Breast epithelium (tissue), 4 donors: ENCODE measurements at regions not wholly inside any gene's neighbourhood (a gene's known extent, or its start where the extent isn't known, plus 50 kb on each side); places are given as distances from the start of the nearest gene placed in this dataset.

Experiments used
- DNase-seq, 2 donors: peaks; one replicate each; pipeline ENCODE4 v3.0.0-alpha.2; 2019; ENCODE audit warnings: low spot score in 2 of 2
- H3K27ac ChIP-seq, 2 donors: fragments of 200-600 bp; sonication (generic) in 1 of 2; one replicate each; pipeline ENCODE4 v1.5.1; 2016 to 2019; ENCODE audit warnings: mild to moderate bottlenecking in 1 of 2
- H3K27me3 ChIP-seq, 2 donors: fragments of 200-600 bp; sonication (generic) in 1 of 2; one replicate each; pipeline versions ENCODE4 v1.5.1 to v1.6.0; 2017 to 2019; ENCODE audit warnings: control low read depth in 1 of 2, mild to moderate bottlenecking in 1 of 2
- H3K36me3 ChIP-seq: fragments of 200-600 bp; one replicate; pipeline ENCODE4 v1.5.1; 2019
- H3K4me1 ChIP-seq, 2 donors: fragments of 200-600 bp; sonication (generic); one replicate each; pipeline ENCODE4 v1.5.1; 2016 to 2019; ENCODE audit warnings: control low read depth in 1 of 2
- H3K4me3 ChIP-seq, 3 donors: fragments of 200-600 bp; sonication (generic); 1 replicate in 2 of 3; 2 replicates in 1 of 3; pipeline ENCODE4 v1.5.1; 2016 to 2019; ENCODE audit warnings: mild to moderate bottlenecking in 3 of 3, moderate library complexity in 2 of 3
- H3K9me3 ChIP-seq, 2 donors: fragments of 200-600 bp; sonication (generic) in 1 of 2; one replicate each; pipeline ENCODE4 v1.5.1; 2016 to 2019; ENCODE audit warnings: control low read depth in 1 of 2
- POLR2A ChIP-seq: fragments of 450-650 bp; IDR thresholded peaks from one replicate; pipeline ENCODE4 v1.6.1; 2016; ENCODE audit warnings: antibody characterized with exemption, mild to moderate bottlenecking, moderate library complexity
- POLR2AphosphoS5 ChIP-seq, 3 donors: sonication (generic); formaldehyde crosslinking; IDR thresholded peaks; one replicate each; pipeline ENCODE4 v1.6.1; 2017; ENCODE audit warnings: antibody characterized with exemption in 3 of 3
- intact Hi-C: fragments of 100-400 bp; cut with DNase I; formaldehyde crosslinking; loops from one replicate; pipeline ENCODE4 v1.15.1; 2023; ENCODE audit warnings: low total_unique reads
- TF ChIP-seq, protein P1 (sequence below), 3 donors: fragments of 450-650 bp; IDR thresholded peaks; one replicate each; pipeline ENCODE4 v1.5.1; 2016 to 2017; ENCODE audit warnings: antibody characterized with exemption in 3 of 3, mild to moderate bottlenecking in 3 of 3, moderate library complexity in 3 of 3

DNA sequence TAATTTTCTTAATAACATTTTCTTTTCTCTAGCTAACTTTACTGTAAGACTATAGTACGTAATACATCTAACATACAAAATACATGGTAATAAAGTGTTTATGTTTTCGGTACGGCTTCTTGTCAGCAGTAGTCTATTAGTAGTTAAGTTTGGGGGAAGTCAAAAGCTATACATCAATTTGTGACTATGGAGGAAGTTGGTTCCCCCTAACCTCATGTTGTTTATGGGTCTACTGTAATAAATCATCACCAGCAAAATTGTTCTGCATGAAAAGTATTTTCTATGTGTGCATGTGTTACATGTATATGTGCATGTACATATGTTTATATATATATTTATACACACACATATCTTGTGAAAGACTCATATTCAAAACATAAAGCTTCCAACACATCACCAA is 303.0 kb downstream of the TRIB2 start:
- DNase-seq, result no peak
- Histone ChIP-seq H3K27me3 (peaks cover 0 to 1% of the 10 kb centered on the region in 2 donors), H3K9me3 (no peaks in the 10 kb centered on the region), H3K27ac (no peak overlapping the region), H3K4me1 (no peaks in the 10 kb centered on the region), H3K36me3 (no peaks in the 10 kb centered on the region), H3K4me3 (no peak overlapping the region)
- no peak for TF ChIP-seq POLR2A
- TF ChIP-seq, protein P1, sequence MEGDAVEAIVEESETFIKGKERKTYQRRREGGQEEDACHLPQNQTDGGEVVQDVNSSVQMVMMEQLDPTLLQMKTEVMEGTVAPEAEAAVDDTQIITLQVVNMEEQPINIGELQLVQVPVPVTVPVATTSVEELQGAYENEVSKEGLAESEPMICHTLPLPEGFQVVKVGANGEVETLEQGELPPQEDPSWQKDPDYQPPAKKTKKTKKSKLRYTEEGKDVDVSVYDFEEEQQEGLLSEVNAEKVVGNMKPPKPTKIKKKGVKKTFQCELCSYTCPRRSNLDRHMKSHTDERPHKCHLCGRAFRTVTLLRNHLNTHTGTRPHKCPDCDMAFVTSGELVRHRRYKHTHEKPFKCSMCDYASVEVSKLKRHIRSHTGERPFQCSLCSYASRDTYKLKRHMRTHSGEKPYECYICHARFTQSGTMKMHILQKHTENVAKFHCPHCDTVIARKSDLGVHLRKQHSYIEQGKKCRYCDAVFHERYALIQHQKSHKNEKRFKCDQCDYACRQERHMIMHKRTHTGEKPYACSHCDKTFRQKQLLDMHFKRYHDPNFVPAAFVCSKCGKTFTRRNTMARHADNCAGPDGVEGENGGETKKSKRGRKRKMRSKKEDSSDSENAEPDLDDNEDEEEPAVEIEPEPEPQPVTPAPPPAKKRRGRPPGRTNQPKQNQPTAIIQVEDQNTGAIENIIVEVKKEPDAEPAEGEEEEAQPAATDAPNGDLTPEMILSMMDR (IDR thresholded peaks at IDR 0.05), result no peak
- no peak for TF ChIP-seq POLR2AphosphoS5 (IDR thresholded peaks at IDR 0.05)
- intact Hi-C loops, result loop anchor here (10.0 kb wide), 1 partner anchor 1965 kb away; no protein-coding TSS in a partner anchor

GRCh38 chr2:13020469-13020868 is 303.7 kb downstream of the TRIB2 start:
- H3K4me3 ChIP-seq, result no peak overlapping the region
- no peak overlapping the region for H3K27ac ChIP-seq
- no peaks in the 10 kb centered on the region for H3K9me3 ChIP-seq
- no peak for DNase-seq
- intact Hi-C loops, result no loop called here
- H3K36me3 ChIP-seq, result no peaks in the 10 kb centered on the region
- H3K27me3 ChIP-seq, result no peaks in the 10 kb centered on the region
- TF ChIP-seq, protein P1 (IDR thresholded peaks at IDR 0.05), result no peak
- TF ChIP-seq POLR2AphosphoS5 (IDR thresholded peaks at IDR 0.05), result no peak
- TF ChIP-seq POLR2A, result no peak
- no peaks in the 10 kb centered on the region for H3K4me1 ChIP-seq

- no peaks in the 10 kb centered on the region for H3K9me3 ChIP-seq
- no peak overlapping the region for H3K27ac ChIP-seq
- H3K4me1 ChIP-seq, result no peaks in the 10 kb centered on the region
- intact Hi-C loops, result no loop called here
- TF ChIP-seq, protein P1 (IDR thresholded peaks at IDR 0.05), result no peak
- TF ChIP-seq POLR2A, result no peak
- no peak for TF ChIP-seq POLR2AphosphoS5 (IDR thresholded peaks at IDR 0.05)
- DNase-seq, result no peak
- H3K4me3 ChIP-seq, result no peak overlapping the region
- no peaks in the 10 kb centered on the region for H3K27me3 ChIP-seq
- H3K36me3 ChIP-seq, result no peaks in the 10 kb centered on the region
Measured at GRCh38 chr2:13021470-13021957, 304.8 kb downstream of the TRIB2 start.

DNA sequence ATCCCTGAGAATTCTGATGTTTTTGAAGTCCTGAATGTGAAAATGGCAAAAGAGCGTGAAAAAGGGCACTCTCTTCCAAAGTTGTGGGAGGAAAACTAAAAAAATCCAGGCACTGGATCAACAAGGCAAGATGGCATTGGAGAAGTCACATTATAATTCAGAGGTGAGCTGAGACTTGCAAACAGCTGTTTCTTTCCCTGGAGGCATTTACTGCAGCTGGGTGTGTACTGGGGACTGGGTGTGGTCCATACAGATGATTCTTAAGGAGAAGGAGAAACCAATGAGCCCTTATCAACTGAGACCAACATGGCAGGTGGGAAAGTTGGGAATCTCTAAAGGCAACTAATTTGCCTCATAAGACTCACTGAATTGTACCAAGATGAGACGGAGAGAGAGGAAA is 313.9 kb downstream of the TRIB2 start:
- intact Hi-C loops, result no loop called here
- no peak overlapping the region for H3K27ac ChIP-seq
- no peak for TF ChIP-seq POLR2AphosphoS5 (IDR thresholded peaks at IDR 0.05)
- TF ChIP-seq, protein P1 (IDR thresholded peaks at IDR 0.05), result no peak
- no peak for TF ChIP-seq POLR2A

GRCh38 chr2:13034861-13035260 is 318.1 kb downstream of the TRIB2 start:
- Histone ChIP-seq H3K27me3 (no peaks in the 10 kb centered on the region), H3K4me1 (no peaks in the 10 kb centered on the region), H3K9me3 (no peaks in the 10 kb centered on the region), H3K36me3 (no peaks in the 10 kb centered on the region), H3K4me3 (no peak overlapping the region), H3K27ac (no peak overlapping the region)
- TF ChIP-seq POLR2A (no peak), POLR2AphosphoS5 (IDR thresholded peaks at IDR 0.05) (no peak)
- TF ChIP-seq, protein P1 (IDR thresholded peaks at IDR 0.05), result no peak
- intact Hi-C loops, result no loop called here
- no peak for DNase-seq

More for the DNA sequence above, 313.9 kb downstream of the TRIB2 start:
- Histone ChIP-seq H3K27me3 (no peaks in the 10 kb centered on the region), H3K9me3 (no peaks in the 10 kb centered on the region), H3K36me3 (no peaks in the 10 kb centered on the region), H3K4me3 (no peak overlapping the region), H3K4me1 (no peaks in the 10 kb centered on the region)
- DNase-seq, result no peak
